Keratinocyte (primary cell): ENCODE measurements at regions not wholly inside any gene's neighbourhood (a gene's known extent, or its start where the extent isn't known, plus 50 kb on each side); places are given as distances from the start of the nearest gene placed in this dataset.

Source experiments
- DNase-seq: peaks from one replicate; pipeline ENCODE4 v3.0.0-alpha.2; 2011; ENCODE audit warnings: low read depth, missing footprints, low spot score
- FAIRE-seq: peaks from 2 replicates; lab custom pipeline; 2011; peaks lifted over from hg19 to GRCh38; lab: Jason Lieb, UNC
- H2AFZ ChIP-seq: 2 replicates; pipeline ENCODE4 v1.6.0; 2012; ENCODE audit warnings: low read length, control low read depth, inconsistent platforms; ENCODE audit not compliant: control insufficient read depth
- H3K27ac ChIP-seq: 2 replicates; pipeline ENCODE4 v1.5.1; 2011; ENCODE audit warnings: low read length; ENCODE audit not compliant: control insufficient read depth, insufficient read depth
- H3K27me3 ChIP-seq: 3 replicates; pipeline ENCODE4 v1.6.0; 2011; ENCODE audit warnings: low read length; ENCODE audit not compliant: control insufficient read depth, insufficient read depth; ENCODE audit errors: extremely low read depth
- H3K36me3 ChIP-seq, 2 experiments: 2 replicates in 1 of 2; 3 replicates in 1 of 2; pipeline ENCODE4 v1.5.1; 2011; ENCODE audit warnings: low read length in 2 of 2, mild to moderate bottlenecking in 1 of 2; ENCODE audit not compliant: control insufficient read depth in 2 of 2, insufficient read depth in 2 of 2; ENCODE audit errors: extremely low read depth in 1 of 2
- H3K4me1 ChIP-seq: 3 replicates; pipeline ENCODE4 v1.5.1; 2011; ENCODE audit warnings: low read length; ENCODE audit not compliant: control insufficient read depth, insufficient read depth; ENCODE audit errors: extremely low read depth
- H3K4me2 ChIP-seq: 3 replicates; pipeline ENCODE4 v1.6.0; 2011; ENCODE audit warnings: low read depth, low read length; ENCODE audit not compliant: control insufficient read depth, insufficient read depth; ENCODE audit errors: extremely low read depth
- H3K4me3 ChIP-seq, 3 experiments: fragments of 200-600 bp in 1 of 3; sonication (generic) in 1 of 3; 2 replicates in 2 of 3; 3 replicates in 1 of 3; pipeline ENCODE4 v1.5.1; 2011 to 2016; ENCODE audit warnings: low read length in 3 of 3, mild to moderate bottlenecking in 3 of 3, control low read depth in 2 of 3, inconsistent platforms in 1 of 3, low read depth in 1 of 3, mixed read lengths in 1 of 3, mixed run types in 1 of 3, moderate library complexity in 1 of 3; ENCODE audit not compliant: control insufficient read depth in 2 of 3, insufficient read depth in 2 of 3; ENCODE audit errors: extremely low read depth in 1 of 3
- H3K79me2 ChIP-seq: 2 replicates; pipeline ENCODE4 v1.6.0; 2012; ENCODE audit warnings: low read length; ENCODE audit not compliant: control insufficient read depth, insufficient read depth
- H3K9ac ChIP-seq: 3 replicates; pipeline ENCODE4 v1.6.0; 2011; ENCODE audit warnings: low read length; ENCODE audit not compliant: control insufficient read depth, insufficient read depth; ENCODE audit errors: extremely low read depth
- H3K9me1 ChIP-seq: 3 replicates; pipeline ENCODE4 v1.6.0; 2011; ENCODE audit warnings: low read length; ENCODE audit not compliant: control insufficient read depth, insufficient read depth; ENCODE audit errors: extremely low read depth
- H3K9me3 ChIP-seq: 2 replicates; pipeline ENCODE4 v1.5.1; 2012; ENCODE audit warnings: low read depth, low read length; ENCODE audit not compliant: control insufficient read depth
- H4K20me1 ChIP-seq: 3 replicates; pipeline ENCODE4 v1.6.0; 2011; ENCODE audit warnings: low read length; ENCODE audit not compliant: control insufficient read depth, insufficient read depth; ENCODE audit errors: extremely low read depth
- EZH2 ChIP-seq: IDR thresholded peaks from one replicate; pipeline ENCODE4 v1.6.1; 2012; ENCODE audit warnings: inconsistent platforms, mild to moderate bottlenecking, low read length, moderate library complexity
- dilution Hi-C: fragments of 300-500 bp; cut with MboI; formaldehyde crosslinking; loops from one replicate; pipeline ENCODE4 v1.7.0; 2020; ENCODE audit warnings: low sequenced_read_pairs; ENCODE audit not compliant: extremely low pct_ligation_motif_present
- TF ChIP-seq, protein P1 (sequence below), 3 experiments: IDR thresholded peaks in 1 of 3; conservative IDR thresholded peaks in 1 of 3; optimal IDR thresholded peaks in 1 of 3; 2 replicates in 2 of 3; 3 replicates in 1 of 3; pipeline versions ENCODE3 to v1.5.1; 2011; ENCODE audit warnings: low read length in 3 of 3, mild to moderate bottlenecking in 3 of 3, moderate library complexity in 2 of 3, control low read depth in 1 of 3, inconsistent platforms in 1 of 3; ENCODE audit not compliant: insufficient read depth in 2 of 3; ENCODE audit errors: extremely low read depth in 1 of 3

DNA sequence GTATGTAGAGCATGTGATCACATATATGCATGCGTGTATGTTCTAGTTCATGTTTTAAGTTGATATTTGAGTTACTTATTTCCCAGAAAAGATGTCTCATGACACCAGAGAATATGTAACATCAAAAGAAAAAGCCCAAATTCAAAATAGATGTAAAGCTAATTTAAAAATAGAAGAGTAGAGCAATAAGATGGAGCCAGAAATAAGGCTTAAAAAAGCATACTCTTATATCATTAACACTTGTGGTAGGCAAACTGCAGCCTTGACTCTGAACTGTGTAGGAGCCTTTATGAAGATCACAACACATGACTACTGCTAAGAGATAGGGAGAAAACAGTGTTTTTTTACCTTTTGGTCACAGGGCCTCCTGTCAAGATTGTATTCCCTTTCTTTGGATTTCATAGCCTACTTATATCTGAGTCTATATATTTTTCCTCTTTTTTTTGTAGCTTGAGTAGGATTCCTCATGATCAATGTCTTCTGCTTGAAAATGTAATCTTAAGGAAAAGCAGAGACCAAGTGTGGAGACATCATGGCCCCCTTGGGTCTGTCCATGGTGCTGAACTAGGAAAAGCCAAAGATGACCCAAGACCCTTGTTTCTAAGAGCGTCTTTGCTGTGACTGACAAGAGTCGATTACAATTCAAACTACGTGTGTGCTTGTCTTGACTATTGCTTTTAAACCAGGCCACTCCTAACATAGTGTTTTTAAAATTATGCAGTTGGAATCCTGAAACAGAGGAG lies 390.4 kb downstream of the SHISA9 start:
- Histone ChIP-seq H3K9me1 (no peaks in the 10 kb centered on the region), H3K79me2 (no peaks in the 10 kb centered on the region), H3K27ac (no peak overlapping the region), H3K9me3 (no peaks in the 10 kb centered on the region), H3K4me1 (no peaks in the 10 kb centered on the region), H3K9ac (no peak overlapping the region), H3K4me3 (no peak overlapping the region), H3K4me2 (no peak overlapping the region), H3K36me3 (no peaks in the 10 kb centered on the region), H2AFZ (no peak overlapping the region), H4K20me1 (no peaks in the 10 kb centered on the region), H3K27me3 (no peaks in the 10 kb centered on the region)
- DNase-seq (no peak), FAIRE-seq (no peak)
- TF ChIP-seq, protein P1, sequence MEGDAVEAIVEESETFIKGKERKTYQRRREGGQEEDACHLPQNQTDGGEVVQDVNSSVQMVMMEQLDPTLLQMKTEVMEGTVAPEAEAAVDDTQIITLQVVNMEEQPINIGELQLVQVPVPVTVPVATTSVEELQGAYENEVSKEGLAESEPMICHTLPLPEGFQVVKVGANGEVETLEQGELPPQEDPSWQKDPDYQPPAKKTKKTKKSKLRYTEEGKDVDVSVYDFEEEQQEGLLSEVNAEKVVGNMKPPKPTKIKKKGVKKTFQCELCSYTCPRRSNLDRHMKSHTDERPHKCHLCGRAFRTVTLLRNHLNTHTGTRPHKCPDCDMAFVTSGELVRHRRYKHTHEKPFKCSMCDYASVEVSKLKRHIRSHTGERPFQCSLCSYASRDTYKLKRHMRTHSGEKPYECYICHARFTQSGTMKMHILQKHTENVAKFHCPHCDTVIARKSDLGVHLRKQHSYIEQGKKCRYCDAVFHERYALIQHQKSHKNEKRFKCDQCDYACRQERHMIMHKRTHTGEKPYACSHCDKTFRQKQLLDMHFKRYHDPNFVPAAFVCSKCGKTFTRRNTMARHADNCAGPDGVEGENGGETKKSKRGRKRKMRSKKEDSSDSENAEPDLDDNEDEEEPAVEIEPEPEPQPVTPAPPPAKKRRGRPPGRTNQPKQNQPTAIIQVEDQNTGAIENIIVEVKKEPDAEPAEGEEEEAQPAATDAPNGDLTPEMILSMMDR (optimal IDR thresholded peaks at IDR 0.05 in 1 of 3, IDR thresholded peaks at IDR 0.05 in 1 of 3, conservative IDR thresholded peaks at IDR 0.05 in 1 of 3; ENCODE audit: extremely low read depth in 1 of 3, insufficient read depth in 2 of 3, low read length in 3 of 3): no peak
- TF ChIP-seq EZH2: no peak
- dilution Hi-C loops: no loop called here

DNA sequence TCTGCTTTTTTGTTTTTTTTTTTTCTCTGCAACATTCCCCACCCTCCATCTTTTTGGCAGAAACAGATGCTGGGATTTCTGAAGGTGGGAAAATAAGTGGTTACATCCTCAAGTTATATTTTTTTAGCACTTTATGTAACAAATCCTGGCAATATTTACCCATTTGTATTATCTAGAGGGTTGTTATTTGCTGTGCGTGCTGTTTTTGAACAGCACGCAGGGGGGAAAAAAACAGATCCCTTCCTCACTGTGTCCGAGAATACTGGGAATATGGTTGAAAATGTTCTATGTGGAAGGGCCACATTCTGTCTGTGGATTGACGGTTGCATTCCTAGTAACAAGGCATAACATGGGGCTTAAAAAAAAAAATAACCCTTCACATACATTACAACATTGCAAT lies 394.8 kb downstream of the SHISA9 start:
- Histone ChIP-seq H3K27me3 (no peaks in the 10 kb centered on the region), H3K36me3 (no peaks in the 10 kb centered on the region), H3K79me2 (no peaks in the 10 kb centered on the region), H3K9ac (no peak overlapping the region), H3K4me3 (no peak overlapping the region), H3K4me1 (no peaks in the 10 kb centered on the region), H3K9me3 (no peaks in the 10 kb centered on the region), H4K20me1 (no peaks in the 10 kb centered on the region), H3K9me1 (no peaks in the 10 kb centered on the region), H2AFZ (no peak overlapping the region), H3K27ac (no peak overlapping the region), H3K4me2 (no peak overlapping the region)
- no peak for FAIRE-seq
- DNase-seq: no peak
- TF ChIP-seq EZH2: no peak
- TF ChIP-seq, protein P1 (optimal IDR thresholded peaks at IDR 0.05 in 1 of 3, IDR thresholded peaks at IDR 0.05 in 1 of 3, conservative IDR thresholded peaks at IDR 0.05 in 1 of 3; ENCODE audit: extremely low read depth in 1 of 3, insufficient read depth in 2 of 3, low read length in 3 of 3): no peak
- dilution Hi-C loops: no loop called here
